Pons (tissue), 1 donor: ENCODE measurements at regions not wholly inside any gene's neighbourhood (a gene's known extent, or its start where the extent isn't known, plus 50 kb on each side); places are given as distances from the start of the nearest gene placed in this dataset.
"Not testable (repeated sequence)": the region's sequence is repeated elsewhere in the genome, so short reads cannot be mapped to it uniquely, and the experiment has no call there.

Experiments used
- DNase-seq: peaks from one replicate; pipeline ENCODE4 v3.0.0-alpha.2; 2016; ENCODE audit warnings: low spot score

DNA sequence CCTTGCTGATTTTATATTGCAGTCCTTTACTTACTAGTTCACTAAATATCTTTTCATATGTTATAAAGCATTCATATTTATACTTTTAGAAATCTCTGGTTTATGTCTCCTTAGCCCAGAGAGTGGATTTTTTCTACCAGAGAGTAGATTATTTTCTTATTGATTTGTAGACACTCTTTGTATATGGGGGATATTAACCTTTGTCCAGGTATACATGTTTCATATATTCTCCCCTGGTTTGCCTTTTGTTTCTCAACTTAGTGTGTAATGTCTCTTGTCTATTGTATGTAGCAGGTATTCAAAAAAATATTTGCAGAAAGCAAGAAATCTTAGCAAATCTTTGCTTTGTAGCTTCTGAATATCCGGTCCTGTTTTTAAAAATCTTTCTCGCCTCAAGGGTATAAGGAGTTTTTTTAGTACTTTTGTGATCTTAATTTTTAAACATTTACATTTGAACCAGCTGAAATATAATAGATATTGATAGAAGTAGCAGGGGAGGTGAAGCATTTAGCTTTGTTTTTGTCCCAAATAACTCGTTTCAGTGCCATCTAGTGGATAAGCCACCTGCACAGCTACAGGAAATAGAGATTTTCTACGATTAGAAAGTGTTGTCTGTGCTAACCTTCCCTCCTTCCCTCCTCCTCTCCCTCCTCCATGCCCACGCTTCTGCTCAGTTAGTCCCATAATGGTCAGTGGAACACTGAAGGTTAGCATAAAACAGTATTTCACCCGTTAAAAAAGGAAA is 97.0 kb downstream of the PHETA1 start:
- no peak for DNase-seq

DNA sequence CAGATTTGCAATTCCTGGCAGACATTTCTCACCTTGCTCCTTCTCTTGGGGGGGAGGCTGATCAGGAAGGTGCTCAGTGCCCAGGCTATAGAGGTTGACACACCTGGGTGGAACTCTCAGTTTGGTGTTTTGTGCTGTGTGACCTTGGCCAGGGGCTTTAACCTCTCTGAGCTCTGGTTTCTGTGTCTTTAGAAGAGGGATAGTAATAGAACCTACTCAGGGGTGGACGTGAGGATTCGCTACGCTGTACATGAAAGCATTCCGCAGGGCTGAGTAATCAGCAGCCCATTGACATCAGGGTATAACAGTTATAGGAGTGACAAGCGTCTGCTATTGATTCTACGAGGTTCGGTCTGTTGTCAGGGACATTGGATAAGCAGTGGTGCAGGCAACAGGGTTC is 98.1 kb downstream of the PHETA1 start:
- DNase-seq: no peak

- no peak for DNase-seq
Observed at GRCh38 chr12:111270239-111270638, 98.7 kb downstream of the PHETA1 start.

GRCh38 chr12:111269718-111270117 is 99.2 kb downstream of the PHETA1 start:
- no peak for DNase-seq

DNA sequence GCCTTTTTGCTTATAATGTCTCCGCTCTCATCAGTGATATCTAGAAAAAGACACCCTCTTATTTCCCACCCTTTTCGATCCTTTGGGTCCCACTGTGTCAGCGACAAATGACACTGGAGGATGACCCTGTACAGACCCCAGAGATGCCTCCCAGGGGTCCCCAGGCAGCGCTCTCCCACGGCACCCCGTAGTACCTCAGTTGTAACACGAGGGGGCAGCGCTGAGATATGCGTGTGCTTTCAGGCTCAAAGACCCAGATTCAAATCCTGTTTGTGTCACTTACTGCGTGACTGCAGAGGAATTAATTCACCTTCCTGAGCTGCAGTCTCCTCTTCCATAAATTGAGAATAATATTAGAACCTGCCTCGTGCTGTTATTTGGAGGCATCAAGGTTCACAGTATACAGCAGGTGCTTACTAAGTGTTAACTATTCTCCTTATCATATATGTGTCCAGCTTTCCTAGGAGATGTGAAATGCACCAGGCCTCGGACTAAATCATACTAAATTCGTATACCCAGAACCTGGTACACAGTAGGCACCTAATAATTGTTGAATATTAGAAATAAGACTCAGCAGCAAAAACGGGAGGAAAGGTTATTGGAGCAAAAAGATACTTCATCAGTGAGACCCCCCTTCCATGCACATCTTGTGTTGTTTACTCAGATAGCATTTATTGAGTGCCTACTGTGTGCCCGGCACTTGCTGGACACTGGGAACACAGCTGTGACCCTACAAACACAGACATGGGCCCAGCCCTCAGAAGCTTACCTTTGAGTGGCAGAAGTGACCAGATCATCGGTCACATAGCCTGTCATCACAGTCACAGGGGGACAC is 99.9 kb downstream of the PHETA1 start:
- no peak for DNase-seq

GRCh38 chr12:111267144-111267543 is 101.8 kb downstream of the PHETA1 start:
- no peak for DNase-seq

DNA sequence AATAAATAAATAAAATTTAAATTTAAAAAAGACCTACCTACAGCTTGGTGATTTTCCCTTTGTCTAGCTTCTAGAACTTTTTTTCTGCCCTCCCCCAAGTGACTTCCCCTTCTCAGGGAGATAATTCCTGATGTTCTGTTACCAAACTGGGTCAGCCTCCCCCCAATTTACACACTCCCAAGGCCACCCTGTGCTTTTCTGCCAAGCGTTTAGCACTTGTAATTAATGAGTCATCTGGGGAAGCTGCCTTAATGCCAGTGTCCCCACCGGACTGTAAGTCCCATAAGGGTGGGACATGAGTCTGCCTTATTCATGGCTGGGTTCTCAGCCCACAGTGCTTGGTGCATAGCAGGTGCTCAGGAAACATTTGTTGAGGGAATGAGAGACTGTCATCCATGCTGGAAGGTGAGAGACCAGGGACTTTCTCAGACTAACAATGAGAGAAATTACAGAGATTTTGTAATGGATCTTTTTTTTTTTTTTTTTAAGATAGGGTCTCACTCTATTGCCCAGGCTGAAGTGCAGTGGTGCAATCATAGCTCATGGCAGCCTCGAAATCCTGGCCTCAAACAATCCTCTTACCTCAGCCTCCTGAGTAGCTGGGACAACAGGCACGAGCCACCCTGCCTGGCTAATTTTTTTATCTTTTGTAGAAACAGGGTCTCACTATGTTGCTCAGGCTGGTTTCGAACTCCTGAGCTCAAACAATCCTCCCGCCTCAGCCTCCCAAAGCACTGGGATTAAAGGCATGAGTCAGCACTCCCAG is 106.8 kb downstream of the PHETA1 start:
- DNase-seq: no peak

GRCh38 chr12:111260732-111261131 is 108.2 kb downstream of the PHETA1 start:
- no peak for DNase-seq

- no peak for DNase-seq
Observed at GRCh38 chr12:111259231-111259630, 109.7 kb downstream of the PHETA1 start.

GRCh38 chr12:111258081-111258480 is 110.8 kb downstream of the PHETA1 start:
- DNase-seq: not testable (repeated sequence)

DNA sequence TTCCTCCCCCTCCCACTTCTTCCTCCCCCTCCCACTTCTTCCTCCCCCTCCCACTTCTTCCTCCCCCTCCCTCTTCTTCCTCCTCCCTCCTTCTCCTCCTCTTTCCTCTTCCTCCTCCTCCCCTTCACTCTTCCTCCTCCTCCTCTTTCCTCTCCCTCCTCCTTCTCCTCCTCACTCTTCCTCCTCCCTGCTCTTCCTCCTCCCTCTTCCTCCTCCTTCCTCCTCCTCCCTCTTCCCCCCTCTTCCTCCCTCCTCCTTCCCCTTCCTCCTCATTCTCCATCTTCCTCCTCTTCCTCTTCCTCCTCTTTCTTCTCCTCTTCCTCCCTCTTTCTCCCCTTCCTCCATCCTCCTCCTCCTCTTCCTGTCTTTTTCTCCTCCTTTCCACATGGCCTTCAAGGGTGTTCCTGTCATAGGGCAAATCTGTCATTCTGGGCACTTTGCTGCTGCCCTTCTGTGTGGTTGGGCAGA is 111.4 kb downstream of the PHETA1 start:
- DNase-seq: no peak

DNA sequence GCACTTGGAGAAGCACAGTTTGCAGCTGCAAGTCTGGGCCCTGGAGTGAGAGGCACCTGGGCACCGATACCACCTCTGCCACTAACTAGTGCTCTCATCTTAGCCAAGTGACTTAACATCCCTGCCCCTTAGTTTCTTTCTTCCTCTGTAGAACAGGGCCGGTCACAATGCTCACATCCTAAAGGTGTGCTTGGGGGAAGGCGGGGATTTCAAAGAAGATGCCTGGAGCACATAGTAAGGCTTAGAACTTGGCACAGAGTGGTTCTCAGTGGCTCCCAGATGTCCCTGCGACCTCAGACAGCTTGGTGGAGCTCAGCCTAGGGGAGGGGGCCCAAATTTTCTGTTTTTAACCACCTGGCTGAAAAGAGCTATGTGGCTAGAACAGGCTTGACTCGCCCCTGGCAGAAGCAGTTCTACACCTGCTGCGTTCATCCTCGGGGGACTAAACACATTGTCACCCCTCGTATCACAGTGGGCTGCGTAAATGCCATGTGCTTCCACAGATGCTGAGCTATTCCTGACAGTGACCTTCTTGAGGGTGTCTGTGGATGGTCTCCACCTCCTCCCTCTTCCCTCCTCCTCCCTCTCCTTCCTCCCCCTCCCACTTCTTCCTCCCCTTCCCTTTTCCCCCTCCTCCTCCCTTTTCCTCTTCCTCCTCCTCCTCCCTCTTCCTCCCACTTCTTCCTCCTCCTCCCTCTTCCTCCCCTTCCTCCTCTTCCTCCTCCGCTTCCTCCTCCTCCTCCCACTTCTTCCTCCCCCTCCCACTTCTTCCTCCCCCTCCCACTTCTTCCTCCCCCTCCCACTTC is 112.1 kb downstream of the PHETA1 start:
- DNase-seq: no peak

- DNase-seq: no peak
Observed at GRCh38 chr12:111255261-111255660, 113.6 kb downstream of the PHETA1 start.

- no peak for DNase-seq
Observed at GRCh38 chr12:111254106-111254505, 114.8 kb downstream of the PHETA1 start.

GRCh38 chr12:111253213-111253612 is 115.7 kb downstream of the PHETA1 start:
- no peak for DNase-seq

DNA sequence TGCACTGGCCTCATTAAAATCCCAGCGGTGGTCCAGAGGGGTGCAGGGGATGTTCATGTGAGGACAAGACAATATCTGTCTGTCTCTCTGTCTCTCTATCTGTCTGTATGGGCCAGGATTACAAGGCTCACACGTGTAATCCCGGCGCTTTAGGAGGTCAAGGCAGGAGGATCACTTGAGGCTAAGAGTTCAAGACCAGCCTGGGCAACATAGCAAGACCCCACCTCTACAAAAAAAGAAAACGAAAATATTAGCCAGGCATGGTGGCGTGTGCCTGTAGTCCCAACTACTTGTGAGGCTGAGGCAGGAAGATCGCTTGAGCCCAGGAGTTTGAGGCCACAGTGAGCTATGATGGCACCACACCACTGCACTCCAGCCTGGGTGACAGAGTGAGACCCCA is 117.1 kb downstream of the PHETA1 start:
- no peak for DNase-seq

DNA sequence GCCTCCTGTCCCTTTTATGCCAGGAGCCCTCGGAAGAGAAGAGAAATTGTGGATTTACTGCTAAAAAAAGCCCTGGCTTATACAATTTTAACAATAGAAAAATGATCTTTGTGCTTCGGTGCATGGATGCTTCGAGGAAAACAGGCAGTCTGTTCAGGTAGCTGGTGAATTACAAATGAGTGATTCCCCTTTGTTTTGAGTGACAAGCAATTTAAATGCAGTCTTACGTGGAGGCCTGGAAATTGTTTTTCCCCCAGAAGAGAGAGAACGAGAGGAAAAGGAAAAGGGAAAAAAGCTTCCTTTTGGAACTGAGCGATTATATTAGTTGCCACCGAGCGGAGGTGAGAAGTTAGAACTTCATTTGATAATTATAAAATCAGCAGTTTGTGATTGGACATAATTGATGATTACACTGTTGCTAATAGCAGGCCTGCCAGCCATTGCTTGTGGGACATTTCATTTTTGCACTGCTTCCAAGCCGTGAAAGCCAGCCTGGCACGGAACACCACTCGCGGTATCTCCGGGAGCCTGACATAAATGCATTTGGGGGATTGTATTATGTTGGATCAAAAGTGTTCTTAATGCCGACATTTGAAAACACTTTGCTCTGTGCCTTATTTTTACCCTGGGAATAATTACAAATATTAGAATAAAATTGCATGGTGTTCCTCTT is 117.7 kb downstream of the PHETA1 start:
- DNase-seq: no peak

GRCh38 chr12:111250251-111250881 is 118.5 kb downstream of the PHETA1 start:
- no peak for DNase-seq

DNA sequence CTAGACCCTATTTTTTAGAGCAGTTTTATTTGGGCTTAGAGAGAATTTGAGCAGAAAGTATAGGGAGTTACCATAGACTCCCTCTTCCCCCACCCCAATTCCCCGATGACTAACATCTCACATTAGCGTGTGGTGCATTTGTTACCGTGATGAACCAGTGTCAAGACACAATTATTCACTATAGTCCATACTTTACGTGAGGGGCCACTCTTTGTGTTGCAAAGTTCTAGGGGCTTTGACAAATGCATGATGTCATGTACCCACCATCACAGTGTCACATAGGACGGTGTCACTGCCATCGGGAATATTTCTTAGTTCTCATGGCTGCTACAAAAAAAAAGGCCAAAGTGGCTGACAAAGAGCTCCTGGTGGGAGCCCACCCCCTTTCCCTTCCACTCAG is 119.1 kb downstream of the PHETA1 start:
- no peak for DNase-seq

DNA sequence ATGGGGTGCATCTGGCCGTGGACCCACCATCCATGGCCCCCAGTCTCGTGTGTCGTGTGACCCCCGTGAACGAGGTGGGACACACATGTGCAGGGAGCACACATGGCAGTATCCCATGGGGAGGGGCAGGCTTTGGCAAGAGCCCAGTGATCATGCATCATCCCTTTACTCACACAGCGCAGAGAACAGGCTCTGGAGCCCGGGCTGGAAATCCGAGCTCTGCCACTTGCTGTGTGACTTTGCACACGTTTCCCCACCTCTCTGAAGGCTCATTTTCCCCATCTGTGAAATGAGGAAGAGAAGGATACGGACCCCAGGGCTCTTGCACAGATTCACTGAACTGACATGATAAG is 119.9 kb downstream of the PHETA1 start:
- no peak for DNase-seq
